GM21367 (cell line): ENCODE measurements at regions not wholly inside any gene's neighbourhood (a gene's known extent, or its start where the extent isn't known, plus 50 kb on each side); places are given as distances from the start of the nearest gene placed in this dataset.

Source experiments
- ATAC-seq: cut with Tn5 transposase; IDR thresholded peaks from one replicate; pipeline ENCODE4 v1.9.1; 2021; ENCODE audit not compliant: unreplicated experiment

- ATAC-seq, result no peak
Measured at GRCh38 chr11:45062115-45062514, 84.3 kb upstream of the PRDM11 start.

GRCh38 chr11:45062974-45063635 lies 83.3 kb upstream of the PRDM11 start:
- ATAC-seq, result no peak

- no peak for ATAC-seq
Measured at GRCh38 chr11:45063669-45064068, 82.8 kb upstream of the PRDM11 start.

GRCh38 chr11:45067966-45068365 lies 78.5 kb upstream of the PRDM11 start:
- ATAC-seq, result no peak

GRCh38 chr11:45071232-45071631 lies 75.2 kb upstream of the PRDM11 start:
- no peak for ATAC-seq

GRCh38 chr11:45073685-45074141 lies 72.7 kb upstream of the PRDM11 start:
- ATAC-seq, result no peak

GRCh38 chr11:45075519-45075918 lies 70.9 kb upstream of the PRDM11 start:
- ATAC-seq, result no peak

- no peak for ATAC-seq
Measured at GRCh38 chr11:45075952-45076351, 70.5 kb upstream of the PRDM11 start.

GRCh38 chr11:45076761-45077160 lies 69.7 kb upstream of the PRDM11 start:
- ATAC-seq, result no peak

- ATAC-seq, result no peak
Measured at GRCh38 chr11:45078236-45079074, 68.0 kb upstream of the PRDM11 start.

GRCh38 chr11:45079075-45079444 lies 67.4 kb upstream of the PRDM11 start:
- ATAC-seq, result no peak

GRCh38 chr11:45079567-45079942 lies 66.9 kb upstream of the PRDM11 start:
- no peak for ATAC-seq

- no peak for ATAC-seq
Measured at GRCh38 chr11:45079943-45080719, 66.3 kb upstream of the PRDM11 start.

- no peak for ATAC-seq
Measured at GRCh38 chr11:45082744-45083543, 63.5 kb upstream of the PRDM11 start.

- no peak for ATAC-seq
Measured at GRCh38 chr11:45083544-45084087, 62.8 kb upstream of the PRDM11 start.

GRCh38 chr11:45085646-45086501 lies 60.6 kb upstream of the PRDM11 start:
- ATAC-seq, result no peak

- no peak for ATAC-seq
Measured at GRCh38 chr11:45086526-45086925, 59.9 kb upstream of the PRDM11 start.

- no peak for ATAC-seq
Measured at GRCh38 chr11:45087086-45087899, 59.1 kb upstream of the PRDM11 start.

GRCh38 chr11:45087900-45088160 lies 58.6 kb upstream of the PRDM11 start:
- no peak for ATAC-seq
